Stimulated activated CD4-positive, alpha-beta T cell treated with anti-CD3 and anti-CD28 coated beads, Interleukin-12 subunit alpha, Interleukin-12 subunit beta, amount 100 ng/mL, for 4 hours (primary cell): ENCODE measurements at regions not wholly inside any gene's neighbourhood (a gene's known extent, or its start where the extent isn't known, plus 50 kb on each side); places are given as distances from the start of the nearest gene placed in this dataset.
"Not testable (repeated sequence)": the region's sequence is repeated elsewhere in the genome, so short reads cannot be mapped to it uniquely, and the experiment has no call there.

Source experiments
- DNase-seq: peaks from one replicate; pipeline ENCODE4 v3.0.0-alpha.2; 2020

DNA sequence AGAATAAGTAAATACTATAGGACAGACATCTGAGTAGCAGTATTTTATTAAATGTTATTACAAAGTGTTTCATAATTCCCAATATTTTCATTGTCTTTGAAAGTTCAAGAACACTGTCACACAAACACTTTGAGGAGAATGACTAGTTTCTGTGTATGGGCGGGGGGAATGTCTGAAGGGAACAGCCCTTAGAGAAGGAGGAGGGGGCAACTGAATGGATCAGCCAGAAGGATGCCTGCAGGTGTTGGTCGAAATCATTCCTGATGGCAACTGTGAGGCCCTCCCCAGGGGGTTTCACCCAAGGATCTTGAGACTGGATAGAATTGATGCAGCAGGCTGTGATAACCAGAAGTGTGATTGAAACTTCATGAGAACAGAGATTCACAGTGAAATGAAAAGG, 223.2 kb upstream of the C1orf87 start:
- no peak for DNase-seq

DNA sequence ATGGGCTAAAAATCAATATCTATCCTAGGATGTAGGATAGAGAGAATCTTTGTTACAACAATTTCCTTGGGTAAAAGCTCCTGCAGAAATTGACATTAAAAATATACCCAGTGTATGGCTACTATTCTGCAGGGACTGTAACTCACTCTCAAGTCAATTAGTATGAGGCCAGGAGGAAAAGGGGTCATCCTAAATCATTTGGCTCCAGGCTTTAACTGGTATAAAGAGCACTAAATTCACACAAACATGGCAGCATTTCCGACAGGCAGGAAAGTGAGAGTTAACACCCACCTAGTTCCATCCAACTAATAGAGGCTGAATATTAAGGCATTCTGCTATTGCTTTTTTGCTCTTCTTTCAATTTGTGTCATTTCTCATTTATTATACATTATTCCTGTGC, 218.6 kb upstream of the C1orf87 start:
- no peak for DNase-seq

DNA sequence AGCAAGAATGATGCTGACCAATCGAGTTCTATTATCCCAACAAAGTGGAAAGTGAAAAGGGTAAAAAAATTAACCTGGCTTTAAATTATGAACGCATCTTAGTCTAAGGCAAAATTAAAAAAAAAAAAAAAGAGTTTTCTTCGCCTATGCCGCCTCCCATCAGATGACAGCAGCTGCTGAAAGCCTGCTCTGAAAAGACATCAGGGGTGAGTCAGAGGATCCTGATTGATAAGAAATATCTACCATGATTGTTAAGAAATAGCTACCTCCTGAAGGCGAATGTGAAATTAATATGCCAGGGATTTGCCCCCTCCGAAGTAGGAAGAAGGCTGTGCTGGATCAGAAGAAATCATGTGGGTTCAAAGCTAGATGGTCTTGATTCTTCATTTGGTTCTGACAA, 216.8 kb upstream of the C1orf87 start:
- no peak for DNase-seq

DNA sequence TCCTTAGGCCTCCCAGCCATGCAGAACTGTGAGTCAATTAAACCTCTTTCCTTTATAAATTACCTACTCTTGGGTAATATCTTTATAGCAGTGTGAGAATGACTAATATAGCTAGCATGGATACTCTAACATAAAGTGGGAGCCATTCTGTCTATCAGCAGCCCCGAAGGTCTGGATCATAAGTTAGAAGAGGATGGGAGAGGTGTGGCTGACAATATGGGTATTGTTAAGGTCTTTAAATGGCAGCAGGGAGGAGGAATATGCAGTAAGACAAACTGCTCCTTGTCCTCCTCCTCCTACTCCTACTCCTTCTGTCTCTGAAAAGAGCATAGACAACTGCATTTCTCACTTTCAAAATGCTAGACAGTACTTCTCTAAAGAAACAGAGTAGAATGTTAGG, 214.0 kb upstream of the C1orf87 start:
- no peak for DNase-seq

DNA sequence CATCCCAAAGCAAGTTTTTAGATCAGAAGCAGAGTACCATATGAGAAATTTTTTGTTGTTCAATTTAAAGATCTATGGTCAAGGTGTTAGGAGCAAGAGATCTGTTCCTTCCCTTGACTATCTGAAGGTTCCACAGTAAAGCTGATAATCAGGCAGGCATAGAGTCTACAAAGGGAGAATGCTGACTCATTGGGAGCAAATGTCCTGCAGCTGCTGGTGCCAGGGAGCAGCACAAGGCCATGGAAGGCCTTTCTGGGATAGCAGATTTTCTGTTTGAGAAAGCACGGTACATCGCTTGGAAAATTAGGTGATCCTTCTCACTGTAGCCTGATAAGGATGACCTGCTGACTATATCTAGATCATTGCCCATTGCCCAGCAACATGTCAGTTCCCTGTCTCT, 210.1 kb upstream of the C1orf87 start:
- DNase-seq, result no peak

DNA sequence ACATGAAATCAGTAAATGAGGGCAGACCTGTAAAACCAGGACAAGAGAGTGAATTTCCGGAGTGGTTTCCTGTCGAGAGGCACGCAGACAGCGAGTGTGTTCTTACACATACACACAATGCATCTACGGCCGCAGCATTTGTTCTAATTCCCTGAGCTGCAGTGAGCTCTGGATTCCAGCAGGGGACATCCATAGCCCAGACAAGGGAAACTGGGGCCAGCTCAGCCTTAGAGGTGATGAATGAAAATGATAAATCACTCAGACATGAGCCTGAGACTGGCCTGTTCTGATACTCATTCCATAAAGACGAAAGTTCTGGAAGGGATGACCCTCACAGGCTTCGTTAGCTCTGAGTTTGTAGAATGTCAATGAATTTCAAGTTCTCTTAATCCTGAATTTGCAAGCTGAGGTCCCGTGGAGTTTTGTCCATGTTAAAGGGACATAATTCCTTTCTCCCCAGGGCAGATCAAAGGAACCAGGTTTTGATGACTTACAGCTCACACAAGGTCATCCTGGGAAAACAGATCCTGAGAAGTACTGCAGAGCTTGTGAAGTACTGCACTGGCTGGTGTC, 207.9 kb upstream of the C1orf87 start:
- DNase-seq, result no peak

DNA sequence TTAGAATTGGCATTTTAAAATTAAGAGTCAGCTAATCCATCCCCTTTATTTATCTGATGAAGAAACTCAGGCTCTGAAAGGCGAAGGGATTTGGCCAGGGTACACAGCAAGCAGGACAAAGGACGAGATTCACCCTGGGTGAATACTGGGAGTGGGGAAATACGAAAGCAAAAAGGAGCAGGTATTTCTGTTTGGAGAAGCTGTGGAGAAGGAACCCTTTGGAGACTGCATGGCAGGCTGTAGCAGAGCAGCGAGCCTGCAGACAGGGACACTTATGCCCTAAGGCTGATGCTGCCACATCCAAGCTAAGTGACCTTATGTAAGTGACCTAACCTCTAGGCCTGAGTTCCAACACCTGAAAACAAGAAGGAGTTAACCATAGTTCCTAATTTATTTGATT, 207.2 kb upstream of the C1orf87 start:
- no peak for DNase-seq

DNA sequence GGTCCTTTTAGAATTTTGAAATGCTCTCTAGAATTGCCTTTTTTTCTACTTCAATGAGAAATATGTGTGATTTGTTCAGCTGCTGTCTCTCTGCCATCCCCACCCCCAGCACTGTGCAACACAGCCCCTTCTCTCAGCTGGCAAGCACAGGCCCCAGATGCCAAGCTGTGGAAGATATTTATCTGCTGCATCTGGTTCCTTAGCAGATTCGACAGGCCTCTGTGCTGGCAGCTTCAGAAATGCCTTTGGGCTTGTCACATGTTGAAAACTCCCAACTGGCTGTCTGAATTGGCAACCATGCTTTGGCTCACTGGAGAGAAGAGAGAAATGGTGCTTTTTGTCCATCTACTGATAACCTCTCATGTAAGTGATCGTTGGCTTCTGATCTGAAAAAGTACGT, 206.7 kb upstream of the C1orf87 start:
- DNase-seq, result no peak

DNA sequence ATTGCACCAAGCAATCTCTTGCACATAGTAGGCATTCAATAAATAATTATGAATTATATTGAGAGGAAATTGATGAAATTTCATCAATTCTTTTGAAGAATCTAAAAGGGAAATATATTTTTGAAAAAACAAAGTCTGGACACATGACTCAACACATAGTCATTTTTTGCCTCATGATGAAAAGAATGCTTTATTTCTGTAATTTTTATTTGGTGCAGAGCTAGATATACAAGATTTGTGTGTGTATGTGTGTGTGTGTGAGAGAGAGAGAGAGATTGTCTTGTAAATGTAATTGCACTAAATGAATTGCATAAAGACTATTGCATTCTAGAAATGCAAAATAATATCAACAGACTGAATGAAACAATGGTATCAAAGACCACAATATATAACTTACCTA, 206.2 kb upstream of the C1orf87 start:
- no peak for DNase-seq

DNA sequence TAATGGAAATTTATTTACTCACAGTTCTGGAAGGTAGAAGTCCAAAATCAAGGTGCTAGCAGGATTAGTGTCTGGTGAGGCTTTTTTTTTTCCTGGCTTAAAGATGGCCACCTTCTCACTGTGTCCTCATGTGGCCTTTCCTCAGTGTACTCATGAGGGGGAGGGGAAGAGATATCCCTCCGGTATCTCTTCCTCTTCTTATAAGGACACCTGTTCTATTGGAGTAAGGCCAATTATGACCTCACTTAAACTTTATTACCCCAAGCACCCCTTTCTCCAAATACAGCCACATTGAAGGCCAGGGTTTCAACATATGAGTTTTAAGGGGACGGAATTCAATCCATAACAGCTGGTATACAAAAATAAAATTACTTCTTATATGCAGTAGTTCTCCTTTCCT, 203.7 kb upstream of the C1orf87 start:
- DNase-seq, result no peak

DNA sequence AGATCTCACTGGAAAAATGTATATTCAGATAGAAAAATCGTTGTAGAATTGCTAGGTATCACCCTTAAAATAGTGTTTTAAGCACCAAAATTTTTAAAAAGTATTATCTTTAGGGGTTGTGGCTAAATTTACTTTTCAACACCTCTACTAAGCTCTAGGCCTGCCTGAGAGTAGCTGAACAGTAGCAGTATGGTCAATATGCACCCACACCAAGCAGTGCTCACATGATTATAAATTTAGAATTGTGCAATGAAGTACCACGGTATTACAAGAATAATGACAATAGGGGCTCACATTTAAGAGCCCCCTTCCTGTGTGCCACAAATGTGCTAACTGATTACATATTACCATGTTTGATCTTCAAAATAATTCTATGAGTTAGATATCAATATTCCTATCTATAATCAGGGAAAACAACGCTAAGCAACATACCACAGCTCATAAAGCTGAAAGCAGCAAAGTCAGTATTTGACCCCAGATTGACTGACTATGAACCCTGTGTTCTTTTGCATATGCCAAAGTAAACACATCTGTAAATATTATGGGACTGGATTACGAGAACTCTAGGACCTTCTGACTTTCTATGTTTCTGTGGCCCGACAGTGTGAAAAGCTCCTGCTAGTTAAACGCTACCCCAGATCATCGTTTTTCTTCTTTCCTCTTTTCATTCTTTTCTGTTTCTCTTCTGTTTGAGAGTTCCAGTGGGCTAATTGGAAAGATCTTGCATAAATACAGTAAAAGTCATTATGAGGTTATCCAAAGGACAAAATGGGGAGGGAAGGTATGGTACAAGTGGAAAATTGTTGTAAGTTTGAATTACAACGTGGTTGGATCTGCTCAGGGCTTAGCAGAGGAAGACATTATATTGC, 201.1 kb upstream of the C1orf87 start:
- DNase-seq, result no peak

DNA sequence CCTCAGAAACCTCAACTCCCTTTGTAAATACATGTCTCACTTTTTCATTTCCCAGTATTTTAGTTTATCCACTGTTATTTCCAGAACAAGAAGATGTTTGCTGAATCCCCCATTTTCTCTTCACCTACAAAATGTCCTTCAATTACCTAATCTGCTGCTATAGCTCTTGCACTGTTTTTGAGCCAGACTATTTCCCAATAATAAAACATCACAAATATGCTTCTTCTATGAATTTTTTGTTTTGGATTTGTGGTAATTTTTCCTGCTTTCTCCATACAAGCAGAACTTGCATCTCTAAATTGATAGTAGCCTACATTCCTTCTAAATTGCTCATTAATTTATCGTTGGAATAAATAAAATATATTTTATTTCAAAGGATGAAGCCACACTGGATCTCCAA, 199.6 kb upstream of the C1orf87 start:
- no peak for DNase-seq

DNA sequence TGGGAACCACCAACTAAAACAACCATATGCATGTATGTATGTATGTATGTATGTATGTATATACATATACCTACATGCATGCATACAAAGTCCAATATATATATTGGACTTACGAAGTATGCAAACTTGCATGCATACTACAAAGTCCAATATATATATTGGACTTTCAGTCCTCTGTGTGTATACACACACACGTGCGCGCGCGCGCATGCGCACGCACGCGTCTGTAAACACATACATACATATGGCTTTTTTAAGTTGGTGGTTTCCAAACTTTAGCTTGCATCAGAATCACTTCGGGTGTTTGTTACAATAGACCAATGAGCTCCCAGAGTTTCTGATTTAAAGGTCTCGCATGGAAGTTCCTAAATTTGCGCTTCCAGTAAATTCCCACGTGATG, 197.5 kb upstream of the C1orf87 start:
- no peak for DNase-seq

DNA sequence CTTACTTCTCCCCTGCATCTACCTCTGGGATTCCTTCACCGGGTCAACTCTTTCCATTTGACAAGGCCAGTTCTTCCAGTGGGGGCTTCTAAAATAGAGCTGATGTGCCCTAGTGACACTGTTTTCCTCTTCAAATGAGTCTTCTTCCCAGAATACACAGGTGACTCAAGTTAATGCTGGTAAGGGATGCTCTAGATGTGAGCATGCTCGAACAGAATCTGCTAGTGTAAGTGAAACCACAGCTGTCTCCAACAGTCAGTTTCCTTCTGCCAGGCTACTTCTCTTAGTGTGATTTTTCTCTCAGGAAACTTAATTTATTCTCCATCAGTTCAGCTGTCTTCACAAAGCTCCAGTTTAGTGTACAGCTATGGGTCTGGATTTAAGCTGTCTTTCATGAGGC, 194.9 kb upstream of the C1orf87 start:
- no peak for DNase-seq

DNA sequence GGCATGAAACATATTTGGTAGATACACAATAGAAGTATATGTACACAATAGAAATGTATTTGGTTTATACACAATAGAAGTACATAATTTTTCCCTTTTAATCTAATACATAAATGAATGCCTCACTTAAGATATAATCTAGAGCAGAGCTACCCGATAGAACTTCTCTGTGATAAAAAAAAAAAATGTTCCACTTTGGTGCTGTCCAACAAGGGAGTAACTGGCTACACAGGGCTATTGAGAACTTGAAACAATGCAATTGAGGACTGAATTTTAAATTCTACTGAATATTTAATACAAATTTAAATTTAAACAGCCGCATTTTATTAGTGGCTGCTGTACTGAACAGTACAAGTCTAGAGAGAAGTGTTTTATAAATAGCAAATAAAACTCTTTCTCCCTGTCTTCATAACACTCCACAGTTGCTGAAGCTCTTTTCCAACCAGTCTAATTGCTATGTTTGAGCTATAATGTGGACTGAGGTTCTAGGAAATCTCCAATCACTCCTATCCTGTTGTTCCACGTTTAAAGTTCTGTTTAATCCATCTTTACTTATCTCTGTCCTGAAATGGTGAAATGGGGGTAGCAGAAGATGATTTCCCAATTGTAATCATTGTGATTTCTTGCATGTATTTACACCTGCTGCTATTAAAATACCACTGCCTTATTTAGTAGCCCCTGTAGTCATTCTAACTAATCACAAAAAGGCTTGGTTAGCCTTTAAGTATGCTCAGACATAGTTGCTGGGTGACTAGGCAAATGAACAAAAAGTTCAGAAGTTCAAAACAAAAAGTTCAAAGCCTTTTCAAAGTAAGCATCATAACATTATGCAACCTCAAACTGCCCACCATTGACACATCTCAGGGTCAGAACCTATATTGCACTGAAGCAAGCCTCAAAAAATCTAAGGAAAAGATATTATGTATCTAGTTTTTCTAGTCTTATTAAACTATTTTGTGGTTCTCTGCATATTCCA, 192.3 kb upstream of the C1orf87 start:
- DNase-seq, result no peak

DNA sequence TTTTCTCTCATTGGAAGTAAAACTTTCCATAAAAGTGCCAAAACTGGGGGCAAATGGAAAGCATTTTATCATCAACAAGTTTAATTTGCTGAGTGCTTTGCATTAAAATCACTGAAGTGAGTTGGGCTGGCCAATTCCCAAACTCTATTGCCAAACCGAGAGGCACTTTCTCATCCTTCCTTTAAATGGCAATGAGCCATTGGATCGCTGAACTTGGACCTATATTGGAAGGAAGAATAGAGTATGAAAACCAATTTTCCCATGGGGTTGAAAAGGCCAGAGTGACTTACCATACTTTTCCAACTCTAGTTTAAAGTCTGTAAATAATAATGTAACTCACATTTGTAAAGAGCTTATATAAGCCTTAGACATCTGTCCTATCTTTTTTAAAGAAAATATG, 189.1 kb upstream of the C1orf87 start:
- no peak for DNase-seq

DNA sequence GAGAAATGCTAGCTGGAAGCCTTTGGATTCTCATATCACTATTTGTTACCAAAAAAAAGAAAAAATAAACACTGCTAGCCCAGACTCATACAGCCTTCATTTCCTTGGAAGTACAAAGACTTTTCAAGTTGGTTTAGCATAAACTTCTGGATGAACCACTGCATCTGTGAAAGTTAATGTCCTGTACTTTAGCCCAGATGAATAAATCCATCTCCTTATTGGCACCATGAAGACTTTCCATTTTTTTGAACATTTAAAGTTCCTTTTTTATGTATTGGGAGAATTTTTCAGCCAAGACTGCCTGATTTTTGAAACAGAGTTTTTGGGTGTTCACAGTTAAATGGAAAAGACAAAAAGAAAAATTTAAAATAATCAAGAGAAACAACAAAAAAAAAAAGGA, 184.0 kb upstream of the C1orf87 start:
- DNase-seq, result no peak

DNA sequence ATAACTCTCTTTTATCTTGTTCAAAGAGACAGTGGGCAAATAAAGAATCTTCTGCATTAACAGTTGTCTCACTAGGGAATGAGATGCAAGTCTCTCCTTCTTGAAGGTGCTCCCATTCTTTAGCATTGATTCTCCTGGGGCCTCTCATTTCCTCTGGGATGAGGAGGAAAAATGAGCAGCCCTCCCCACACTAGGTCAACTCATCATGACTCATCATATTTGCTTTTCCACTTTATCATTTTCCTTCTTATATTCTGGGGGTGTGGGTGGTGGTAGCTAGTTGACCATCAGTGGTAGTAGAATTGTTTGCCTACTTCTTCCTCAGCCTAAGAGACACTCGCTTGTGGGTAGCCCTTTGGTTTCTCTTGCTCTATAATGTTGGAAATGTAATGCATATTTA, 182.0 kb upstream of the C1orf87 start:
- no peak for DNase-seq

DNA sequence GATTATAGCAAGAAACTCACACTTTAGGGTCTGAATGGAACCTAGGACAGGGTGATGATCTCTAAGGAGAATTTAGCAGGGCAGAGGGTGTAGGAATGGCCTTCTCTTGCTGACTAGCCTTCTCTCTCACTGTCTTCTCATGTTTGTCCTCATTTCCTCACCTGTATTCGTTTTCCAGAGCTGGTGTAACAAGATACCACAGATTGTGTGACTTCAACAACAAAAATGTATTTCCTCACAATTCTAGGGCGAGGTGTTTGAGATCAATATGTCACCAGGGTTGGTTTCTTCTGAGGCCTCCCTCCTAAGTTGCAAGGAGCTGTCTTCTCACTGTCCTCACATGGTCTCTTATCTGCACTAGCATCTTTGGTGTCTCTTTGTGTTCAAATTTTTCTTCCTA, 177.9 kb upstream of the C1orf87 start:
- no peak for DNase-seq

DNA sequence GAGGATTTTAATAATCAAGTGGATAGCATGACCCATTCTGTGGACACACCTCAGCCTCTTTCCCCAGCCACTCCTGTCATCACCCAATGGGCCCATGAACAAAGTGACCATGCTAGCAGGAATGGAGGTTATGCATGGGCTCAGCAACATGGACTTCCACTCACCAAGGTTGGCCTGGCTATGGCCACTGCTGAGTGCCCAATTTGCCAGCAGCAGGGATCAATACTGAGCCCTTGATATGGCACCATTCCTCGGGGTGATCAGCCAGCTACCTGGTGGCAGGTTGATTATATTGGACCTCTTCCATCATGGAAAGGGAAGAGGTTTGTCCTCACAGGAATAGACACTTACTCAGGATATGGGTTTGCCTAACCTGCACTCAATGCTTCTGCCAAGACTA, 173.9 kb upstream of the C1orf87 start:
- not testable (repeated sequence) for DNase-seq

DNA sequence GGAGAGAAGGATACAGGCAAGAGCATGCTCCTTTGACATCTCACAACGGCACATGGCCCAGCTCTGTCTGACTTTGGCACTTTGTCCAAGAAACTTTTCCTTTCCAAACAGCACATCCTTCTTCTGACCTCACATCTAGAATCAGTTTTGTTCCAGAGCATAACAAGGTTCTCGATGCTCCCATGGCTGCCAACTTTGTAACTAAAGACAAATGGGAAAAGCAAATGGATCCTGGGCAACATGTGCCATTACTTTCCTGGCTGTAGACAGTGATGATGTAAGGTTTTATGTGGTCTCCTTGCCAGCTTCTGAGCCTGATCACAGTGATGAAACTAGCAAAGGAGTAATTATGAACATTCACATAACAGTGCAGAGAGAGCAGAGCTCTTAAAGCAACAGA, 171.8 kb upstream of the C1orf87 start:
- DNase-seq, result no peak

DNA sequence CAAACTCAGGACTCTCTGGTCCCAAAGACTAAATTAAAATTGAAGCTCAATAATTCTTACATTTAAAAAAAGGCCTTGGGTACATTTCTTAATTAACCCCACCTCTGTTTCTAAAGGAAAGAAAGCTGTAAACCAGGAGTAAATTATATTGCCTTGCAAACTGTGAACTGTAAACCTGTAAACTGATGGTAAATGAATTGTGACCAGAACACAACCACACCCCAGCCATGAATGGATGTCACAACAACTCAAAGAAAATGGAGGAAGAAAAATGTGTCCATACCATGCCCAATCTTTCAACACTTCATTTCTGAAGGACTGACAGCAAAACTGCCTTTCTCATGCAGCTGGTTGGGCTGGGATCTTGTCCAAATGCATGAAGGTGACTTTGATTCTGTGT, 171.3 kb upstream of the C1orf87 start:
- DNase-seq, result no peak

DNA sequence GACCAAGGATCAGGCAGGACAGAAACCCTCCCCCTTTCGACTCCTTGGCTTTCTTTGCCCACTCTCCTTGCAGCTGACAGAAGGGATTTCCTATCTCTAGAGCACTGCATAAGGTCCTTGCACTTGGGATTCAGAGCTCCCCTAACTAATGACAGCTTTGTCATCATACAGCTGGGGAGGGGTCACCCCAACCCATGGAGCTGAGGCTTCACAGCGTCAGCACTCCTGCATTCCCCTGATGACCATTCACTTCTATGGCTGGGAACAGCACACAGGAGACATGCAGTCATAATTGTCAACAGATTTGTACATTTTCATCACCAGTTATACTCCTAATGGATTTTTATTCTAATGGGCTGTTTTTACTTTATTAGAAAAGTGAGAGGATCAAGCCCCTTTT, 161.7 kb upstream of the C1orf87 start:
- no peak for DNase-seq

DNA sequence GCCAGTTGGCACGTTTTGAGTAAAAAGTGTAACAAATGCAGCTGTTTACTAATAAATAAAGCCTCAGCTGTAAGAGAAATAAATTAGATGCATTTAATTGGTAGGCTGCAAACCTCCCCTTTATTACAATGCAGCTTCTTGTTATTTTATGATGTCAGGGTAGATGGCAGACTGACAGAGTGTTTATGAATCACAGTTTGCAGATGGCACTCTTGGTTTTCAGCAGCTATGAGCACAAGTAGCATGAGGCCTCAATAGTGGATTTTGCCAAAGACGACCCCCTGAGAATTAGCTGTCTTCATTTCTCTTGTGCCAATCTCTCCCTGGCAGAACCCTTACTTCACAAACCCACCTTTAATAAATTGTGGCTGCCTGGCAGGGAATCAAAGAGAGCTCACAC, 161.2 kb upstream of the C1orf87 start:
- DNase-seq, result no peak
